Ishikawa (cell line): ENCODE measurements at regions not wholly inside any gene's neighbourhood (a gene's known extent, or its start where the extent isn't known, plus 50 kb on each side); places are given as distances from the start of the nearest gene placed in this dataset.

Experiments used
- CEBPB ChIP-seq: IDR thresholded peaks from 2 replicates; pipeline ENCODE4 v1.6.1; 2012
- CREB1 ChIP-seq: IDR thresholded peaks from 2 replicates; pipeline ENCODE4 v1.6.1; 2012; ENCODE audit warnings: low read depth
- EGR1 ChIP-seq: IDR thresholded peaks from 2 replicates; pipeline ENCODE4 v1.6.1; 2012
- EP300 ChIP-seq: IDR thresholded peaks from 2 replicates; pipeline ENCODE4 v1.6.1; 2012; ENCODE audit warnings: borderline replicate concordance
- FOXM1 ChIP-seq: IDR thresholded peaks from 2 replicates; pipeline ENCODE4 v1.6.1; 2012; ENCODE audit warnings: low read depth, borderline replicate concordance
- MAX ChIP-seq: IDR thresholded peaks from 2 replicates; pipeline ENCODE4 v1.6.1; 2012
- NFIC ChIP-seq: IDR thresholded peaks from 2 replicates; pipeline ENCODE4 v1.6.1; 2012
- RAD21 ChIP-seq: IDR thresholded peaks from 2 replicates; pipeline ENCODE4 v1.6.1; 2012; ENCODE audit warnings: low read depth
- TAF1 ChIP-seq: IDR thresholded peaks from 2 replicates; pipeline ENCODE4 v1.6.1; 2012; ENCODE audit warnings: low read depth, mild to moderate bottlenecking
- TCF12 ChIP-seq: IDR thresholded peaks from 2 replicates; pipeline ENCODE4 v1.6.1; 2012; ENCODE audit warnings: low read depth
- TEAD4 ChIP-seq: IDR thresholded peaks from 2 replicates; pipeline ENCODE4 v1.6.1; 2012
- USF1 ChIP-seq: IDR thresholded peaks from 2 replicates; pipeline ENCODE4 v1.6.1; 2012
- YY1 ChIP-seq: IDR thresholded peaks from 2 replicates; pipeline ENCODE4 v1.6.1; 2012; ENCODE audit warnings: low read depth
- ZBTB7A ChIP-seq: IDR thresholded peaks from 2 replicates; pipeline ENCODE4 v1.6.1; 2012; ENCODE audit warnings: low read depth
- TF ChIP-seq, protein P1 (sequence below): IDR thresholded peaks from 2 replicates; pipeline ENCODE4 v1.6.1; 2012; ENCODE audit warnings: low read depth, mild to moderate bottlenecking

GRCh38 chr4:132284910-132285426 lies 864.1 kb upstream of the PCDH10 start:
- no peak for TF ChIP-seq TAF1
- no peak for TF ChIP-seq USF1

DNA sequence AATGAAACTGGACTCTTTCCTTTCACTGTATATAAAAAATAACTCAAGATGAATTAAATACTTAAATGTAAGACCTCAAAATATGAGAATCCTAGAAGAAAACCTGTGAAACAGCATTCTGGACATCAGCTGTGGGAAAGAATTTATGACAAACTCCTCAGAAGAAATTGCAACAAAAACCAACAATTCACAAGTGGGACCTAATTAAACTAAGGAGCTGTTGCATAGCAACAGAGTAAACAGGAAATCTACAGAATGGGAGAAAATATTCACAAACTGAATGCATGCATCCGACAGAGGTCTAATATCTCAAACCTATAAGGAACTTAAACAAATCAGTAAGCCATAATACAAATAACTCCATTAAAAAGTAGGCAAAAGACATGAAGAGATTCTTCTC lies 851.7 kb upstream of the PCDH10 start:
- TF ChIP-seq EGR1 (no peak), CEBPB (no peak), USF1 (no peak), MAX (no peak), YY1 (no peak), FOXM1 (no peak), EP300 (no peak), RAD21 (no peak), TEAD4 (no peak), CREB1 (no peak)
- TF ChIP-seq, protein P1, sequence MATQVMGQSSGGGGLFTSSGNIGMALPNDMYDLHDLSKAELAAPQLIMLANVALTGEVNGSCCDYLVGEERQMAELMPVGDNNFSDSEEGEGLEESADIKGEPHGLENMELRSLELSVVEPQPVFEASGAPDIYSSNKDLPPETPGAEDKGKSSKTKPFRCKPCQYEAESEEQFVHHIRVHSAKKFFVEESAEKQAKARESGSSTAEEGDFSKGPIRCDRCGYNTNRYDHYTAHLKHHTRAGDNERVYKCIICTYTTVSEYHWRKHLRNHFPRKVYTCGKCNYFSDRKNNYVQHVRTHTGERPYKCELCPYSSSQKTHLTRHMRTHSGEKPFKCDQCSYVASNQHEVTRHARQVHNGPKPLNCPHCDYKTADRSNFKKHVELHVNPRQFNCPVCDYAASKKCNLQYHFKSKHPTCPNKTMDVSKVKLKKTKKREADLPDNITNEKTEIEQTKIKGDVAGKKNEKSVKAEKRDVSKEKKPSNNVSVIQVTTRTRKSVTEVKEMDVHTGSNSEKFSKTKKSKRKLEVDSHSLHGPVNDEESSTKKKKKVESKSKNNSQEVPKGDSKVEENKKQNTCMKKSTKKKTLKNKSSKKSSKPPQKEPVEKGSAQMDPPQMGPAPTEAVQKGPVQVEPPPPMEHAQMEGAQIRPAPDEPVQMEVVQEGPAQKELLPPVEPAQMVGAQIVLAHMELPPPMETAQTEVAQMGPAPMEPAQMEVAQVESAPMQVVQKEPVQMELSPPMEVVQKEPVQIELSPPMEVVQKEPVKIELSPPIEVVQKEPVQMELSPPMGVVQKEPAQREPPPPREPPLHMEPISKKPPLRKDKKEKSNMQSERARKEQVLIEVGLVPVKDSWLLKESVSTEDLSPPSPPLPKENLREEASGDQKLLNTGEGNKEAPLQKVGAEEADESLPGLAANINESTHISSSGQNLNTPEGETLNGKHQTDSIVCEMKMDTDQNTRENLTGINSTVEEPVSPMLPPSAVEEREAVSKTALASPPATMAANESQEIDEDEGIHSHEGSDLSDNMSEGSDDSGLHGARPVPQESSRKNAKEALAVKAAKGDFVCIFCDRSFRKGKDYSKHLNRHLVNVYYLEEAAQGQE: no peak

- TF ChIP-seq MAX (no peak), EGR1 (no peak), NFIC (no peak), TEAD4 (no peak), ZBTB7A (no peak), CEBPB (no peak), CREB1 (no peak), TCF12 (no peak), RAD21 (no peak)
- TF ChIP-seq, protein P1: no peak
Observed at GRCh38 chr4:132299841-132300240, 849.3 kb upstream of the PCDH10 start.

DNA sequence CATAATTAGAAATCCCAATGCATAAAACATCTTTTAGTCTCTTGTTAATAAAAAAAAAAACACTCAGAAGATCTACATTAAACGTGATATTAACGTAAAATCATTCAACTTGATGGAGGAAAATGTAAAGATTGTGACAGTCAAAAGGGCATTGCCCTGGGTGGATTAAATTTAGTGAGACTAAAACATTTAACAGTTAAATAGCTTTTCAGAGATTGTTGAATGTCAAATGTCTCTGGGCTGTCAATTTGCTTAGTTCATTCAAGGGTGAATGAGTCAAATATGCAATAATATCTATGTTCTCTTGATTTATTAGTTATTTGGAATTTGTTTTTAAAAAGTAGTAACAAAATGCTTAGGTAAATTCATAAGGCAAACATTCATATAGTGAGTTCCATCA lies 836.6 kb upstream of the PCDH10 start:
- TF ChIP-seq, protein P1: no peak
- TF ChIP-seq NFIC (no peak), ZBTB7A (no peak), USF1 (no peak), TAF1 (no peak), RAD21 (no peak), CEBPB (no peak), MAX (no peak), TCF12 (no peak), CREB1 (no peak), EGR1 (no peak), TEAD4 (no peak), FOXM1 (no peak), EP300 (no peak)

DNA sequence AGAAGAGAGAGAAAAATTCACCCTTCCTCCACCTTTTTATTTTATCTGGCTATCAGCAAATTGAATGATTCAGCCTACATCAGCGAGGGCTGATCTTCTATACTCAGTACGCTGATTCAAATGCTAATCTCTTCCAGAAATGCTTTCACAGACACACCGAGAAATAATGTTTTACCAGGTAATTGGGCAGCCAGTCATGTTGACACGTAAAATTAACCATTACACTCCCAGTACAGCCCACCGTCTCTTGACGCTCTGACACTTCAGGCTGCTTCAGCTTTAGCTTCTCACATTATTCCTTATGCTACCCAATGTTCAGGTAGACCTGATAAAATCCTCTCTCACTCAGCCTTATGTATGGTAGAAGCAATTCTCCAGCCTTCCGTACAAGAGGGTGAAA lies 835.2 kb upstream of the PCDH10 start:
- TF ChIP-seq TCF12 (no peak), NFIC (no peak), YY1 (no peak), MAX (no peak), EGR1 (no peak), TAF1 (no peak), CEBPB (no peak)
- TF ChIP-seq, protein P1: no peak
